Natural killer cell (primary cell): ENCODE measurements at regions not wholly inside any gene's neighbourhood (a gene's known extent, or its start where the extent isn't known, plus 50 kb on each side); places are given as distances from the start of the nearest gene placed in this dataset.

Experiments
- ATAC-seq, 3 donors: fragments of 150-1000 bp in 2 of 3; fragments of 200-7000 bp in 1 of 3; cut with Tn5 transposase; 1 replicate in 1 of 3; 2 replicates in 2 of 3; pipeline ENCODE4 v1.10.0; 2021; ENCODE audit warnings: mild to moderate bottlenecking in 2 of 3, moderate library complexity in 2 of 3
- DNase-seq, 2 donors: peaks; one replicate each; pipeline versions ENCODE4 v3.0.0 to v3.0.0-alpha.2; 2013 to 2021; ENCODE audit warnings: mixed read lengths in 1 of 2
- H3K27ac ChIP-seq: one replicate; pipeline ENCODE4 v1.5.1; 2013; ENCODE audit warnings: mild to moderate bottlenecking, low read length
- H3K27me3 ChIP-seq: one replicate; pipeline ENCODE4 v1.6.1; 2013; ENCODE audit warnings: low read length; ENCODE audit not compliant: control insufficient read depth, insufficient read depth
- H3K36me3 ChIP-seq: one replicate; pipeline ENCODE4 v1.6.1; 2013; ENCODE audit warnings: low read length; ENCODE audit not compliant: control insufficient read depth, insufficient read depth
- H3K4me1 ChIP-seq: one replicate; pipeline ENCODE4 v1.6.1; 2013; ENCODE audit warnings: low read length; ENCODE audit not compliant: control insufficient read depth, insufficient read depth
- H3K4me3 ChIP-seq: one replicate; pipeline ENCODE4 v1.5.1; 2013; ENCODE audit warnings: low read length
- H3K9me3 ChIP-seq: one replicate; pipeline ENCODE4 v1.6.1; 2013; ENCODE audit warnings: low read length; ENCODE audit not compliant: control insufficient read depth, insufficient read depth
- H3K27ac Mint-ChIP-seq, 2 donors: one replicate each; pipeline ENCODE4 v1.8.0; 2022; ENCODE audit warnings: mild to moderate bottlenecking in 2 of 2, mixed read lengths in 2 of 2, moderate library complexity in 1 of 2
- H3K27me3 Mint-ChIP-seq, 2 donors: one replicate each; pipeline ENCODE4 v1.8.0; 2022; ENCODE audit warnings: low read depth in 2 of 2, mixed read lengths in 2 of 2
- H3K36me3 Mint-ChIP-seq: one replicate; pipeline ENCODE4 v1.8.0; 2022; ENCODE audit warnings: mixed read lengths
- H3K4me1 Mint-ChIP-seq, 2 donors: one replicate each; pipeline ENCODE4 v1.8.0; 2022; ENCODE audit warnings: mixed read lengths in 2 of 2
- H3K4me3 Mint-ChIP-seq: one replicate; pipeline ENCODE4 v1.8.0; 2022; ENCODE audit warnings: mild to moderate bottlenecking, moderate library complexity, mixed read lengths
- H3K9me3 Mint-ChIP-seq, 2 donors: one replicate each; pipeline ENCODE4 v1.8.0; 2022; ENCODE audit warnings: mixed read lengths in 2 of 2
- WGBS: methylation state at CpG from one replicate; pipeline ENCODE4 v1.1.7; 2013; ENCODE audit warnings: missing lambda C conversion rate; ENCODE audit not compliant: insufficient coverage; 5-methylcytosine and 5-hydroxymethylcytosine counted together
- intact Hi-C: fragments of 100-400 bp; cut with micrococcal nuclease; formaldehyde crosslinking; loops from one replicate; pipeline ENCODE4 v1.14.2; 2022
- TF ChIP-seq, protein P1 (sequence below): fragments of 200-600 bp; IDR thresholded peaks from one replicate; pipeline ENCODE4 v1.8.0; 2022; ENCODE audit warnings: antibody characterized with exemption

DNA sequence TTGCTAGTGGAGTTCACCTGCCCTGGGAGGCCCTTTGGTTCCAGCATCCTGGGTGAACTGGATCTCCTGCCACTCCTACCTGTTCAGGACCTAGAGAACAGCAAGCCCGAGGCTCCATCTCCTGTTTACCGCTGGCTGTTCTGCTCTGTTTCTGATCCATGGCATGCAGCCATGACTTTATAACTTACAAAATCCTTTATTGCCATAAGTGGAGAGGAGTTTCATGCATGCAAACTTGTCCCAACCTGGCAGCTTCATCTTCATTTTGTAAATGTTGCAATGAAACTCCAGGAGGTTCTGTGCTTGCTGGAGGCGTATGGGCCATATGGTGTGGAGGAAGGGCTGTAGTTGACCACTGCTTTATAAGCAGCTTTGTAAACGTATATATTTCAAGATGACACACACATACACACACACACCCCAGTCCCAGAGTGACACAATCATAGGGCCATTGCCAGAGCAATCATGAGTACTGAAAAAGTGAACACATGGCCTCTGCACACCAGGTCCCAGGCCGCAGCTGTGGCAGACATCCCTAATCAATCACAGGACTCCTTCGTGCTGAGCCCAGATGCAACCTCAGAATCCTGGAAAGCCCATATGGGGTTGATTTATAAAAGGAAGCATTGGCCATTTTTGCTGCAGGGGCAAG is 69.0 kb downstream of the UBIAD1 start:
- Histone ChIP-seq H3K9me3 (no peaks in the 10 kb centered on the region), H3K4me3 (no peak overlapping the region), H3K27ac (no peak overlapping the region), H3K4me1 (peaks cover 6% of the 10 kb centered on the region), H3K27me3 (no peaks in the 10 kb centered on the region), H3K36me3 (no peaks in the 10 kb centered on the region)
- ATAC-seq (no peak), DNase-seq (no peak)
- H3K4me3 Mint-ChIP-seq = no peak overlapping the region
- H3K36me3 Mint-ChIP-seq = no peaks in the 10 kb centered on the region
- TF ChIP-seq, protein P1, sequence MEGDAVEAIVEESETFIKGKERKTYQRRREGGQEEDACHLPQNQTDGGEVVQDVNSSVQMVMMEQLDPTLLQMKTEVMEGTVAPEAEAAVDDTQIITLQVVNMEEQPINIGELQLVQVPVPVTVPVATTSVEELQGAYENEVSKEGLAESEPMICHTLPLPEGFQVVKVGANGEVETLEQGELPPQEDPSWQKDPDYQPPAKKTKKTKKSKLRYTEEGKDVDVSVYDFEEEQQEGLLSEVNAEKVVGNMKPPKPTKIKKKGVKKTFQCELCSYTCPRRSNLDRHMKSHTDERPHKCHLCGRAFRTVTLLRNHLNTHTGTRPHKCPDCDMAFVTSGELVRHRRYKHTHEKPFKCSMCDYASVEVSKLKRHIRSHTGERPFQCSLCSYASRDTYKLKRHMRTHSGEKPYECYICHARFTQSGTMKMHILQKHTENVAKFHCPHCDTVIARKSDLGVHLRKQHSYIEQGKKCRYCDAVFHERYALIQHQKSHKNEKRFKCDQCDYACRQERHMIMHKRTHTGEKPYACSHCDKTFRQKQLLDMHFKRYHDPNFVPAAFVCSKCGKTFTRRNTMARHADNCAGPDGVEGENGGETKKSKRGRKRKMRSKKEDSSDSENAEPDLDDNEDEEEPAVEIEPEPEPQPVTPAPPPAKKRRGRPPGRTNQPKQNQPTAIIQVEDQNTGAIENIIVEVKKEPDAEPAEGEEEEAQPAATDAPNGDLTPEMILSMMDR = no peak
- H3K27ac Mint-ChIP-seq = no peak overlapping the region
- 92% methylated on average over 5 of the region's 6 CpGs for WGBS
- peaks cover 10 to 18% of the 10 kb centered on the region in 2 donors for H3K4me1 Mint-ChIP-seq
- intact Hi-C loops = no loop called here
- H3K9me3 Mint-ChIP-seq = no peaks in the 10 kb centered on the region
- peaks cover 6 to 11% of the 10 kb centered on the region in 2 donors for H3K27me3 Mint-ChIP-seq

DNA sequence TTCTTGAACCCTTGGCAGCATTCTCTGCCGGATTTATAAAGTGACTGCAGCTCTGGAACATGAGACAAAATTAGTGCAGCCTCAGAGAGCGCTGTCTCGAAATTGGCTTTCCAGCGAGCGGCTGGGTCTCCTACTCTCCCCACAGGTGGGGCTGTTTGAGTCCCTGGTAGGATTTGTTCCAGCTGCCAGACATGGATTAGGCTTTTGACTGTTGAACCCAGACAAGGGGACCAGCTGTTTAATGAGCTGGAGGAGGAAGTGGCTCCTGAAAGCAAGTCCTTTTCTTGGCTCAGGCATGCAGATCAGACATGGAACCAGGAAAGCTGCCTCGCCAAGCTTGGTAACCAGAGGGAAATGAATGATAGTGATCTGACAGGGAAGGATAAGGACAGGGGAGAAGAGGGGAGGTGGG is 69.6 kb downstream of the UBIAD1 start:
- no peak overlapping the region for H3K4me3 ChIP-seq
- intact Hi-C loops = no loop called here
- Mint-ChIP-seq H3K4me3 (no peak overlapping the region), H3K27ac (no peak overlapping the region), H3K36me3 (no peaks in the 10 kb centered on the region), H3K9me3 (no peaks in the 10 kb centered on the region), H3K4me1 (peaks cover 7 to 19% of the 10 kb centered on the region in 2 donors), H3K27me3 (peaks cover 6 to 9% of the 10 kb centered on the region in 2 donors)
- H3K36me3 ChIP-seq = no peaks in the 10 kb centered on the region
- whole genome bisulfite sequencing = 95% methylated on average over 6 of the region's 6 CpGs
- peaks cover 2% of the 10 kb centered on the region for H3K4me1 ChIP-seq
- H3K27me3 ChIP-seq = no peaks in the 10 kb centered on the region
- no peak overlapping the region for H3K27ac ChIP-seq
- TF ChIP-seq, protein P1 = no peak
- no peaks in the 10 kb centered on the region for H3K9me3 ChIP-seq
- ATAC-seq (no peak), DNase-seq (no peak)

DNA sequence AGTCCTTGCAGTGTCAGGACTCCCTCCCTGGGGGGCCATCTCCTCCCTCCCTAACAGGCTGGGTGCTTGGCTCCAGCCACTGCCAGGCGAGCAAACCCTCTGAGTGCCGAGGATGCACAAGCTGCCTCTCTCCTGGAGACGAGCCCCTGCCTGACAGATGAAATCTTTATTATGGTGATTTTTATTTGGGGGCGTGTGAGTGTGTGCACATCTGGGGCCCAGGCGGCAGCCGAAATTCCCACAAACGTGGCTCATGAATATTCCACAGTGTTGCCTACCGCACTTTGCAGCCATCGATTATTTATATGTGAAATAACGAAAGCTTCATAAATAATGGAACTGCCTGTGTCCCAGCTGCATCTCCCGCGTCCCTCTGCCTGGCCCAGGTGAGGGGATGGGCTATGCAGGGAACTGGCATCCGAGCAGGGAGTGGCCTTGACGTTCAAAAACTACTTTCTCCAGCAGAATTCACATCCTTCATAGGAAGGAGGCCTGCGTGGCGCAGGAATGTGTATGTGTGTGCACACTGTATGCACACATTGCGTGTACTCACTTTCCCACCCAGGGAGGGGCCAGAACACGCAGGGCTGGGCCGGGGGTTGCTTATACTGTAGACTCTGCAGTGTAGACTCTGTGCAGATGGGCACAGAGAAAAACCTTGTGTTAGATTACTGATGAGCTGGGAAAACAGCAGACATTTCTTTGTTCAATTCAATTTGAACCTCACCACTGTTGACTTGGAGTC is 73.1 kb downstream of the UBIAD1 start:
- peaks cover 23 to 24% of the 10 kb centered on the region in 2 donors for H3K4me1 Mint-ChIP-seq
- H3K36me3 Mint-ChIP-seq = no peaks in the 10 kb centered on the region
- H3K9me3 Mint-ChIP-seq = no peaks in the 10 kb centered on the region
- intact Hi-C loops = no loop called here
- 90% methylated on average over 17 of the region's 19 CpGs for WGBS
- H3K27ac Mint-ChIP-seq = no peak overlapping the region
- Histone ChIP-seq H3K27ac (no peak overlapping the region), H3K4me3 (no peak overlapping the region), H3K4me1 (peaks cover 9% of the 10 kb centered on the region), H3K27me3 (no peaks in the 10 kb centered on the region), H3K36me3 (no peaks in the 10 kb centered on the region), H3K9me3 (no peaks in the 10 kb centered on the region)
- ATAC-seq (no peak), DNase-seq (no peak)
- no peak overlapping the region for H3K4me3 Mint-ChIP-seq
- H3K27me3 Mint-ChIP-seq = peaks cover 0 to under 1% of the 10 kb centered on the region in 2 donors
- TF ChIP-seq, protein P1 = no peak
